HL-60/S4 (cell line): ENCODE measurements at regions not wholly inside any gene's neighbourhood (a gene's known extent, or its start where the extent isn't known, plus 50 kb on each side); places are given as distances from the start of the nearest gene placed in this dataset.

Source experiments
- in situ Hi-C: fragments of 300-500 bp; cut with MboI; formaldehyde crosslinking; loops from 2 replicates; pipeline ENCODE4 v1.14.3; 2022; ENCODE audit warnings: low sequenced_read_pairs

DNA sequence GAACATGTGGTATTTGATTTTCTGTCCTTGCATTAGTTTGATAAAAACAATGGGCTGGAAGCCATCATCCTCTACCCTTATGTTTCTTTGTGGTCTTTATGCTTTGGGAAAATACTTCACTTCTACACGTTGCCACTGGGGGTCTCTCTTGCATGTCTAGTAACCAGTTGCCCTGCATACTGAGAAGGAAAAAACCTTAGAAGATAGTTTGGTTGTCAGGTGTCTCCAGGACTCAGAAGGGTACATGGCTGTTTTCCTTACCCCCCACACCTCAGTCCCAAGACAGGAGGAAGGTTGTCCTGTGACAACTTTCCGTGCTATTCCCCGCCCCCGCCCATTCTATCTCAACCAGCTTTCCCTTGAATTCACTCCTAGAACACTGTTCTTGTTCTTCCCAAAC lies 62.1 kb upstream of the LANCL3 start:
- in situ Hi-C loops: loop anchor here (25.0 kb wide), 2 partner anchors 228 to 328 kb away; partner anchors contain the start of gene DYNLT3

DNA sequence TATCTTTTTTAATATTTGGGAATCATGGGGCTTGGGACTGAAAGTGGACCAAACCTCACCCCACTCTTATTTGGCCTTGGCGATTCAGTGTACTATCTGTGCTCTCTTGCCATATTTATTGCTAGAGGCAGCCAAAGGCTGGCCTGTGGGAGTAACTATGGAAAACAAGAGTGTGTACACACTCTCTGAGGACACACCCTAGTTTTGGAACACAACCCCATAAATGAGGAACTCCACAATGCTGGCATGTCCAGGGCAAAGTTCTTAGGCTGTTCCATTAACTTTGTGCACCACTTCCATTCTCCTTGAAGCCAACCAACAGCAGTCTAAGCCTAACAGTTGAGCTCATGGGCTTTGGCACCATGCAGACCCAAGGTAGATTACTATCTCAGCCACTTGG lies 54.9 kb upstream of the LANCL3 start:
- in situ Hi-C loops: loop anchor here (25.0 kb wide), 2 partner anchors 221 to 321 kb away; partner anchors contain the start of gene DYNLT3

DNA sequence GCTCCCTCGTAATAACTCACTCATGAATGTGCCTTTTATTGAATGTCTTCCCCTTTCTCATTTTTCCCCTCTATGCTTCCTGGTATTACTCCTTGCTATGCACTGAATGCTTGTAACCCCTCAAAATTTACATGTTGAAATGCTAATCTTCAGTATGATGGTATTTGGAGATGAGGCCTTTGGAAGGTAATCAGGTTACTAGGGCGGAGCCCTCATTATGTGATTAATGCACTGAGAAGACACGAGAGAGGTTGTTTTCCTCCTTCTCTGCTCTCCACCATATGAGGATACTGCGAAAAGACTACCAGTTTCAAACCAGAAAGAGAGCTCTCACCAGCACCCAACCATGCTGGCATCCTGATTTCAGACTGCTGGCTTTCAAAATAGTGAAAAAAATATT lies 52.2 kb upstream of the LANCL3 start:
- in situ Hi-C loops: loop anchor here (25.0 kb wide), 2 partner anchors 218 to 318 kb away; partner anchors contain the start of gene DYNLT3

- in situ Hi-C loops: loop anchor here (25.0 kb wide), 2 partner anchors 216 to 316 kb away; partner anchors contain the start of gene DYNLT3
These were observed 50.5 kb upstream of the LANCL3 start for GRCh38 chrX:37520860-37521450.
